ENCODE measurements at regions not wholly inside any gene's neighbourhood (a gene's known extent, or its start where the extent isn't known, plus 50 kb on each side); places are given as distances from the start of the nearest gene placed in this dataset.

DNA sequence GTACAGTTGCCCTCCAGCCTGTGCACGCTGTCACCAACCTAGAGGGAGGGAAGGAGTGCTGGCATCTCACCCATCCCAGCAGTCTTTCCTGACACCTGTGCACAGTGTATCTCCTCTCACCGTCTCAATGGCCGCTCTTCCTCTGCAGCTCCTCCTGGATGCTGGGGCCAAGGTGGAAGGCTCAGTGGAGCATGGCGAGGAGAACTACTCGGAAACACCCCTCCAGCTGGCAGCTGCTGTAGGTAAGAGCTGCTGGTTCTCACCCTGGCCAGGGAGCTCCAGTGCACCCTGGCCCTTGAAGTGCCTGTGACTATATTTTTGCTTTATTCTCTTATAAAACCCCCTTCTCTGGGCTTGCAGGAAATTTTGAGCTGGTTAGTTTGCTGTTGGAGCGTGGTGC, 68.7 kb upstream of the PWP1 start:
- TF ChIP-seq, protein P1, sequence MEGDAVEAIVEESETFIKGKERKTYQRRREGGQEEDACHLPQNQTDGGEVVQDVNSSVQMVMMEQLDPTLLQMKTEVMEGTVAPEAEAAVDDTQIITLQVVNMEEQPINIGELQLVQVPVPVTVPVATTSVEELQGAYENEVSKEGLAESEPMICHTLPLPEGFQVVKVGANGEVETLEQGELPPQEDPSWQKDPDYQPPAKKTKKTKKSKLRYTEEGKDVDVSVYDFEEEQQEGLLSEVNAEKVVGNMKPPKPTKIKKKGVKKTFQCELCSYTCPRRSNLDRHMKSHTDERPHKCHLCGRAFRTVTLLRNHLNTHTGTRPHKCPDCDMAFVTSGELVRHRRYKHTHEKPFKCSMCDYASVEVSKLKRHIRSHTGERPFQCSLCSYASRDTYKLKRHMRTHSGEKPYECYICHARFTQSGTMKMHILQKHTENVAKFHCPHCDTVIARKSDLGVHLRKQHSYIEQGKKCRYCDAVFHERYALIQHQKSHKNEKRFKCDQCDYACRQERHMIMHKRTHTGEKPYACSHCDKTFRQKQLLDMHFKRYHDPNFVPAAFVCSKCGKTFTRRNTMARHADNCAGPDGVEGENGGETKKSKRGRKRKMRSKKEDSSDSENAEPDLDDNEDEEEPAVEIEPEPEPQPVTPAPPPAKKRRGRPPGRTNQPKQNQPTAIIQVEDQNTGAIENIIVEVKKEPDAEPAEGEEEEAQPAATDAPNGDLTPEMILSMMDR (IDR thresholded peaks at IDR 0.05) = no peak
- Histone ChIP-seq H3K27ac (no peak overlapping the region), H3K4me1 (no peaks in the 10 kb centered on the region), H3K4me3 (no peak overlapping the region), H3K36me3 (no peaks in the 10 kb centered on the region), H3K9ac (ENCODE audit: low read depth in 2 of 2, low read length in 2 of 2) (no peak overlapping the region), H3K27me3 (no peaks in the 10 kb centered on the region), H3K9me3 (no peaks in the 10 kb centered on the region)
- no peak for DNase-seq
- intact Hi-C loops (cut with DNase I) = no loop called here

GRCh38 chr12:107618106-107618505, 67.5 kb upstream of the PWP1 start:
- Histone ChIP-seq H3K4me3 (no peak overlapping the region), H3K36me3 (no peaks in the 10 kb centered on the region), H3K27ac (no peak overlapping the region), H3K27me3 (no peaks in the 10 kb centered on the region), H3K4me1 (no peaks in the 10 kb centered on the region), H3K9ac (ENCODE audit: low read depth in 2 of 2, low read length in 2 of 2) (no peak overlapping the region), H3K9me3 (no peaks in the 10 kb centered on the region)
- no peak for DNase-seq
- intact Hi-C loops (cut with DNase I) = no loop called here
- TF ChIP-seq, protein P1 (IDR thresholded peaks at IDR 0.05) = no peak

- no peak for DNase-seq
- Histone ChIP-seq H3K9ac (ENCODE audit: low read depth in 2 of 2, low read length in 2 of 2) (no peak overlapping the region), H3K9me3 (no peaks in the 10 kb centered on the region), H3K27ac (no peak overlapping the region), H3K27me3 (no peaks in the 10 kb centered on the region), H3K4me3 (no peak overlapping the region), H3K4me1 (no peaks in the 10 kb centered on the region), H3K36me3 (no peaks in the 10 kb centered on the region)
- intact Hi-C loops (cut with DNase I) = no loop called here
- TF ChIP-seq, protein P1 (IDR thresholded peaks at IDR 0.05) = no peak
These were observed 65.8 kb upstream of the PWP1 start for GRCh38 chr12:107619831-107620230.

DNA sequence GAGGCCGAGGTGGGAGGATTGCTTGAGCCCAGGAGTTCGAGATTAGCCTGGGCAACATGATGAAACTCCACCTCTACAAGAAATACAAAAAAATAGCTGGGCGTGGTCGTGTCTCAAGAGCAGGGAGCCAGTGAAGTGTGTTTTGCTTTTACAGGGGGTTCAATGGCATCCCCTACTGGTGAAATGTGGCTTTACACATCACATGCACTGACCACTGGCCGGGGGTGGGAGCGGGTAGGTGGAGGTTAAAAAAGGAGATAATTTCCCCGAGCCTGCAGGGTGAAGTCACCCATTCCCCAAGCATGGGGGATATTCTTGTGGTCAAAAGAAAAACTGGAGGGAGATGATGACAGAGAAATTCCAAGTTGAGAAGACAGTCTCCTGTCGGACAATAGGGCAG, 63.6 kb upstream of the PWP1 start:
- intact Hi-C loops (cut with DNase I) = no loop called here
- no peaks in the 10 kb centered on the region for H3K27me3 ChIP-seq
- H3K9me3 ChIP-seq = no peaks in the 10 kb centered on the region
- no peak overlapping the region for H3K27ac ChIP-seq
- no peaks in the 10 kb centered on the region for H3K4me1 ChIP-seq
- H3K9ac ChIP-seq (ENCODE audit: low read depth in 2 of 2, low read length in 2 of 2) = no peak overlapping the region
- DNase-seq = no peak
- TF ChIP-seq, protein P1 (IDR thresholded peaks at IDR 0.05) = peak; percentile 20
- no peaks in the 10 kb centered on the region for H3K36me3 ChIP-seq
- no peak overlapping the region for H3K4me3 ChIP-seq

DNA sequence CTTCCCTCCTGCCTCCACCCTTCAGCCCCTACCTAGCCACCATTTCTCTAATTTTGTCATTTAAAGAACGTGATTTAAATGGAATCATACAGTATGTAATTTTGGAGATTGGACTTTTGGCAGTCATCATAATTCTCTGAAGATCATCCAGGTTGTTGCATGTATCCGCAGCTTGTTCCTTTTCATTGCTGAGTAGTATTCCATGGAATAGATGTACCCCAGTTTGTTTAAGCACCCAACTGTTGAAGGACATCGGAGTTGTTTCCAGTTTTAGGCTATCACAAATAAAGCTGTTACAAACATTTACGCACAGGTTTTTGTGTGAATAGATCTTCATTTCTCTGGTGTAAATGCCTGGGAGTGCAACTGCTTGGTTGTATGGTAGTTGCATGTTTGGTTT, 61.1 kb upstream of the PWP1 start:
- Histone ChIP-seq H3K9me3 (no peaks in the 10 kb centered on the region), H3K36me3 (no peaks in the 10 kb centered on the region), H3K27me3 (no peaks in the 10 kb centered on the region), H3K9ac (ENCODE audit: low read depth in 2 of 2, low read length in 2 of 2) (no peak overlapping the region), H3K4me1 (no peaks in the 10 kb centered on the region), H3K4me3 (no peak overlapping the region), H3K27ac (no peak overlapping the region)
- intact Hi-C loops (cut with DNase I) = no loop called here
- TF ChIP-seq, protein P1 (IDR thresholded peaks at IDR 0.05) = no peak
- no peak for DNase-seq

DNA sequence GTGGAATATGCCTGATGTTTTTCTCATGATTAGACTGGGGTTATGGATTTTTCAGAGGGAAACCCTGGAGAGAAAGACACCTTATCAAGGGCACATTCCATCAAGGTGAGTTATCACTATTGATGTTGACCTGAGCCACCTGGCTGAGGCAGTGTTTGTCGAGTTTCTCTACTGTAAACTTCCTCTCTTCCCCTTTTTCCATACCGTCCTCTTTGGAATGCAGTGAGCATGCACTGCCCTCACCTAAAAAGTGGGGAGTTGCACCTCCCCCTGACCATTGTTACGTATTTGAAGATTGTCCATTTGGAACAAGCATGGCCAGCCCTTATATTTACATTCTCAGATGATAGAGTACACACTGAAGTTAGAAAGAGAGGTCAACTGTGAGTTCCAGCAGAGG, 53.9 kb upstream of the PWP1 start:
- H3K4me3 ChIP-seq = no peak overlapping the region
- no peaks in the 10 kb centered on the region for H3K4me1 ChIP-seq
- no peak overlapping the region for H3K27ac ChIP-seq
- H3K36me3 ChIP-seq = no peaks in the 10 kb centered on the region
- no peak overlapping the region for H3K9ac ChIP-seq (ENCODE audit: low read depth in 2 of 2, low read length in 2 of 2)
- no peaks in the 10 kb centered on the region for H3K9me3 ChIP-seq
- TF ChIP-seq, protein P1 (IDR thresholded peaks at IDR 0.05) = no peak
- H3K27me3 ChIP-seq = no peaks in the 10 kb centered on the region
- intact Hi-C loops (cut with DNase I) = no loop called here
- DNase-seq = no peak
